K562 (cell line): ENCODE measurements at regions not wholly inside any gene's neighbourhood (a gene's known extent, or its start where the extent isn't known, plus 50 kb on each side); places are given as distances from the start of the nearest gene placed in this dataset. TPM values are rescaled to one million over a fixed set of nuclear protein-coding genes. Genes with fewer than 3 reads are reported as not detected.
"Not testable (repeated sequence)": the region's sequence is repeated elsewhere in the genome, so short reads cannot be mapped to it uniquely, and the experiment has no call there.

Source experiments
- ATAC-seq: fragments of 200-7000 bp; cut with Tn5 transposase; 3 replicates; pipeline ENCODE4 v1.9.1; 2020; ENCODE audit warnings: moderate library complexity
- BruUV-seq: library from RNA; stranded (reverse); fragments of 400-500 nt; replicated peaks from 2 replicates; lab custom pipeline; 2021; lab: Mats Ljungman, UMichigan
- CTCF ChIA-PET: fragments of 300-600 bp; formaldehyde crosslinking; extraction: SDS; loops from one replicate; lab custom pipeline; 2021; ENCODE audit warnings: low intra/inter-chr PET ratio; lab: Yijun Ruan, JAX
- POLR2A ChIA-PET: fragments of 300-600, 350-650 bp; sonication (Branson Sonifier 250); formaldehyde crosslinking; extraction: SDS; loops from one replicate; lab custom pipeline; 2021; ENCODE audit warnings: antibody characterized with exemption, inconsistent platforms; lab: Yijun Ruan, JAX
- DNase-seq, 4 experiments: peaks; one replicate each; pipeline versions ENCODE4 v3.0.0 to v3.0.0-alpha.2; 2011 to 2018; ENCODE audit warnings: low spot score in 3 of 4, mixed read lengths in 3 of 4; ENCODE audit errors: extremely low read depth in 1 of 4
- FAIRE-seq: peaks from 2 replicates; lab custom pipeline; 2011; peaks lifted over from hg19 to GRCh38; lab: Jason Lieb, UNC
- H2AFZ ChIP-seq: 2 replicates; pipeline ENCODE4 v1.6.0; 2011; ENCODE audit warnings: low read depth, low read length, control low read depth, inconsistent platforms
- H3K27ac ChIP-seq: fragments of 200-600 bp; 3 replicates; pipeline ENCODE4 v1.8.0; 2011; ENCODE audit warnings: low read depth, mild to moderate bottlenecking, control low read depth, inconsistent platforms, low read length, moderate library complexity, mixed read lengths; ENCODE audit errors: extremely low read depth
- H3K27me3 ChIP-seq, 2 experiments: fragments of 300-600 bp in 1 of 2; 2 replicates in 1 of 2; 3 replicates in 1 of 2; pipeline versions ENCODE4 v1.6.0 to v1.8.0; 2011; ENCODE audit warnings: inconsistent platforms in 2 of 2, low read length in 2 of 2, mild to moderate bottlenecking in 1 of 2, mixed read lengths in 1 of 2, moderate library complexity in 1 of 2; ENCODE audit not compliant: control insufficient read depth in 2 of 2, insufficient read depth in 2 of 2
- H3K36me3 ChIP-seq: fragments of 300-600 bp; 3 replicates; pipeline ENCODE4 v1.8.0; 2011; ENCODE audit warnings: mild to moderate bottlenecking, low read length, inconsistent platforms; ENCODE audit not compliant: control insufficient read depth, insufficient read depth
- H3K4me1 ChIP-seq, 2 experiments: fragments of 200-600 bp in 1 of 2; replicated peaks in 1 of 2; 2 replicates in 1 of 2; 3 replicates in 1 of 2; pipeline versions ENCODE4 v1.5.1 to v1.8.0; 2011; ENCODE audit warnings: inconsistent platforms in 2 of 2, low read length in 2 of 2, mild to moderate bottlenecking in 1 of 2, mixed read lengths in 1 of 2, moderate library complexity in 1 of 2; ENCODE audit not compliant: control insufficient read depth in 2 of 2, insufficient read depth in 2 of 2
- H3K4me2 ChIP-seq: 2 replicates; pipeline ENCODE4 v1.6.1; 2011; ENCODE audit warnings: low read length, control low read depth, inconsistent platforms, mixed read lengths; ENCODE audit not compliant: insufficient read depth
- H3K4me3 ChIP-seq: fragments of 200-600 bp; sonication (generic), shearing (Covaris generic); 2 replicates; pipeline ENCODE4 v1.5.1; 2016; ENCODE audit warnings: control low read depth, inconsistent platforms
- H3K79me2 ChIP-seq: fragments of 200-600 bp; 3 replicates; pipeline ENCODE4 v1.8.0; 2011; ENCODE audit warnings: low read length, inconsistent platforms; ENCODE audit not compliant: control insufficient read depth, insufficient read depth
- H3K9ac ChIP-seq, 2 experiments: 2 replicates each; pipeline versions ENCODE4 v1.6.0 to v1.6.1; 2011; ENCODE audit warnings: low read depth in 2 of 2, low read length in 2 of 2, control low read depth in 1 of 2, inconsistent platforms in 1 of 2, mild to moderate bottlenecking in 1 of 2, mixed read lengths in 1 of 2; ENCODE audit not compliant: insufficient read depth in 1 of 2
- H3K9me1 ChIP-seq: one replicate; pipeline ENCODE4 v1.6.0; 2011; ENCODE audit warnings: inconsistent platforms, mild to moderate bottlenecking, low read length, moderate library complexity; ENCODE audit not compliant: control insufficient read depth, insufficient read depth
- H3K9me3 ChIP-seq: replicated peaks from 2 replicates; pipeline ENCODE4 v1.5.1; 2011; ENCODE audit warnings: low read depth, low read length, inconsistent platforms; ENCODE audit not compliant: control insufficient read depth, insufficient read depth
- H4K20me1 ChIP-seq: replicated peaks from 2 replicates; pipeline ENCODE4 v1.6.1; 2011; ENCODE audit warnings: low read length, inconsistent platforms, mixed read lengths; ENCODE audit not compliant: control insufficient read depth, insufficient read depth
- in situ Hi-C: fragments of 300-500 bp; cut with MboI; formaldehyde crosslinking; loops from 4 replicates; pipeline ENCODE4 v1.15.0; 2018; ENCODE audit warnings: inconsistent platforms, mixed read lengths
- intact Hi-C: fragments of 100-400 bp; cut with micrococcal nuclease; formaldehyde crosslinking; loops from 2 replicates; pipeline ENCODE4 v1.14.2; 2022
- small RNA-seq: library from RNA; depleted of rRNA; stranded (forward); fragments of <200 nt; gene quantifications from one replicate; pipeline ENCODE3, GENCODE V24; 2014

DNA sequence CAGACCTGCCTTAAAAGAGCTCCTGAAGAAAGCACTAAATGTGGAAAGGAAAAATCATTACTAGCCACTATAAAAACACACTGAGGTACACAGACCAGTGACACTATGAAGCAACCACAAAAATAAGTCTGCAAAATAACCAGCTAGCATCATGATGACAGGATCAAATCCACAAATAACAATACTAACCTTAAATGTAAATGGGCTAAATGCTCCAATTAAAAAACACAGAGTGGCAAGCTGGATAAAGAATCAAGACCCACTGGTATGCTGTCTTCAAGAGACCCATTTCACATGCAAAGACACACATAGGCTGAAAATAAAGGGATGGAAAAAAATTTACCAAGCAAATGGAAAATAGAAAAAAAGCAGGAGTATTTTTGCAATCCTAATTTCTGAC, 114.5 kb downstream of the MTHFS start:
- H3K9ac ChIP-seq, H3K27ac ChIP-seq, H3K4me1 ChIP-seq, BruUV-seq, in situ Hi-C loops, H3K27me3 ChIP-seq, H3K36me3 ChIP-seq, H3K4me2 ChIP-seq, H2AFZ ChIP-seq, ATAC-seq, FAIRE-seq, H4K20me1 ChIP-seq, H3K9me1 ChIP-seq, intact Hi-C loops, DNase-seq, H3K4me3 ChIP-seq, H3K9me3 ChIP-seq, H3K79me2 ChIP-seq, CTCF ChIA-PET: not testable (repeated sequence)
- POLR2A ChIA-PET = interaction anchor here (0.6 kb wide), 1 partner anchor 10 kb away, joined by 5 read pairs; no protein-coding TSS in a partner anchor

Small RNA genes lying in the stretch of these regions (small RNA-seq; reads per million reads assigned to genes)
- not detected for gene AC026826.2
- gene AC026826.3 = not detected
